GM19023 (cell line): ENCODE measurements at regions not wholly inside any gene's neighbourhood (a gene's known extent, or its start where the extent isn't known, plus 50 kb on each side); places are given as distances from the start of the nearest gene placed in this dataset.
"Not testable (repeated sequence)": the region's sequence is repeated elsewhere in the genome, so short reads cannot be mapped to it uniquely, and the experiment has no call there.

ENCODE experiments used
- ATAC-seq: cut with Tn5 transposase; IDR thresholded peaks from one replicate; pipeline ENCODE4 v1.9.1; 2021; ENCODE audit warnings: mild to moderate bottlenecking, moderate library complexity; ENCODE audit not compliant: unreplicated experiment

GRCh38 chr5:18496041-18496440 lies 861.8 kb downstream of the TAF11L14 start:
- no peak for ATAC-seq

- ATAC-seq = no peak
These were observed 862.8 kb downstream of the TAF11L14 start for GRCh38 chr5:18497089-18497488.

GRCh38 chr5:18503797-18504328 lies 869.6 kb downstream of the TAF11L14 start:
- ATAC-seq = no peak

GRCh38 chr5:18507114-18507513 lies 872.9 kb downstream of the TAF11L14 start:
- no peak for ATAC-seq

- ATAC-seq = no peak
These were observed 883.6 kb downstream of the TAF11L14 start for GRCh38 chr5:18517641-18518380.

- ATAC-seq = no peak
These were observed 889.1 kb downstream of the TAF11L14 start for GRCh38 chr5:18523380-18523779.

- no peak for ATAC-seq
These were observed 892.6 kb downstream of the TAF11L14 start for GRCh38 chr5:18526792-18527405.

GRCh38 chr5:18533137-18533536 lies 898.9 kb downstream of the TAF11L14 start:
- ATAC-seq = no peak

GRCh38 chr5:18534119-18534518 lies 899.9 kb downstream of the TAF11L14 start:
- ATAC-seq = no peak

GRCh38 chr5:18535753-18536152 lies 901.5 kb downstream of the TAF11L14 start:
- not testable (repeated sequence) for ATAC-seq

GRCh38 chr5:18544421-18544820 lies 910.2 kb downstream of the TAF11L14 start:
- ATAC-seq = no peak

- ATAC-seq = no peak
These were observed 912.3 kb downstream of the TAF11L14 start for GRCh38 chr5:18546591-18546990.

- no peak for ATAC-seq
These were observed 917.5 kb downstream of the TAF11L14 start for GRCh38 chr5:18551716-18552115.

- ATAC-seq = no peak
These were observed 919.0 kb downstream of the TAF11L14 start for GRCh38 chr5:18553269-18553668.

- no peak for ATAC-seq
These were observed 926.3 kb downstream of the TAF11L14 start for GRCh38 chr5:18560602-18561001.

GRCh38 chr5:18563853-18564252 lies 929.6 kb downstream of the TAF11L14 start:
- no peak for ATAC-seq

GRCh38 chr5:18566671-18567070 lies 932.4 kb downstream of the TAF11L14 start:
- no peak for ATAC-seq

- no peak for ATAC-seq
These were observed 942.3 kb downstream of the TAF11L14 start for GRCh38 chr5:18576586-18576985.

GRCh38 chr5:18601185-18601584 lies 966.9 kb downstream of the TAF11L14 start:
- no peak for ATAC-seq

GRCh38 chr5:18602402-18602801 lies 968.1 kb downstream of the TAF11L14 start:
- no peak for ATAC-seq

- ATAC-seq = no peak
These were observed 970.9 kb downstream of the TAF11L14 start for GRCh38 chr5:18605186-18605585.

GRCh38 chr5:18607570-18607969 lies 973.3 kb downstream of the TAF11L14 start:
- ATAC-seq = no peak
